ENCODE measurements at regions not wholly inside any gene's neighbourhood (a gene's known extent, or its start where the extent isn't known, plus 50 kb on each side); places are given as distances from the start of the nearest gene placed in this dataset.
"Not testable (repeated sequence)": the region's sequence is repeated elsewhere in the genome, so short reads cannot be mapped to it uniquely, and the experiment has no call there.

GRCh38 chr18:56000041-56000440 lies 412.0 kb upstream of the TCF4 start:
- no peak for DNase-seq

- no peak for DNase-seq
Measured at GRCh38 chr18:55999641-56000040, 411.6 kb upstream of the TCF4 start.

DNA sequence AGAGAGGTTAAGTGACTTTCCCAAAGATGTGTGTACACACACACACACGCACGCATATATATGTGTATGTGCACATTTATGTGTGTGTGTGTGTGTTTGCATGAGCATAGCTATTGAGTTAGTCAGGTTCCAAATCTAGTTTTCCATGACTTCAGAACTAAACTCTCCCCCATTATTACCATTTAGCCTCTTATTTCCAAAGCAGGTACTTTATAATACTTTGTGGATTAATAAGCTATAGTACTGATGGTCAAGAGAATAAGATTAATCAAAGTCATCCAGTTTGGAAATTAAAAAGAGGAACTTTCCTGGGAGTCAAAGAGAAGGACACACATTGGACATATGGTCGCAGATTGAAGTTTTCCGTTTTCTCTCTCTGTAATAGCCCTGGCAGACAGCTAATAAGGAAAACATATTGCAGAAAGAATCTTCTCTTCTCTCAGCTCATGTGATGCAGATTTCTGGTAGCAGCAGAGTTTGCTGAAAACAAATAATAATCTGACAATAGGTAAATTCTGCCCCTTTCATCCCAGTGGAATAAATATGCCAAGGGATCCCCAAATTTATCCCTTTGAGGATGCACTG lies 410.9 kb upstream of the TCF4 start:
- no peak for DNase-seq

DNA sequence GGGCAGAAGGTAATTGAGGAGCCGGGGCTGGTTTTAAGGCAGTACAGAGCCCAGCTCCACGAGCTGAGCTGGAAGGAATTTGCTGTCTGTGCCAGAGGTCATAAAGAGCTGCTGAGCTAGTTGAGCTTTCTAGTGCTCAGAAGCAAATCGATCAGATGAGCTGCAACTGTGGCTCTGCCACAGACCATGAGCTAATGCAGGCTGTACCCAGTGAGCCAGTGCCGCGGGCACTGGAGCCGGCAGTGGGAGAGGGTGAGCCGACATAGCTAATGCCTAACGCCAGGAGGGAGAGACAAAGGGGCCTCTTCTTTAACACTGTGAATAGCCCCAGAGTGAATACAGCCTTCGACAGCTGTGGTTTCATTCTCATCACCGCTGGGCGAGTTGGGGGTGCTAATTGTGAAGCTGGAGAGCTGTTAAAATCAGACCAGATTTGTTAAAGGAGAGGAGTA lies 410.1 kb upstream of the TCF4 start:
- DNase-seq = no peak

DNA sequence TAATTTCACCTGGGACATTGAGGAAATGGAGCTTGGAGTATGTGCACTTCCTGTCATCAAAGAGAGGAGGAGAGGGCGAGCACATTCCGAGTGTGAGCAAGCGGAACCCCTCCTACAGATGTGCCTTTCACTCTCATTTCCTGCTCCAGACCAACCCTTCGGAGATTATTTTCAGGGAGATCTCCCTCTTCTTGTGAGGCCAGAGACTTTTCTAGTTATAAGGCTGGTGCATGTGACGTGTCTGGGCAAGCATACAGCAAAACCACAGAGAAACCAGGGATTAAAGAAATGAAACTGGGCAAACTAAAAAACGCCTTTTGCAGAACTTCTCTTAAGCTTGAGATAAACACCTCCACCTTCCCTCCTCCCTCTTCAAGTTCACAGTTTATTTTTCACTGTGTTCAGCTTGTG lies 409.2 kb upstream of the TCF4 start:
- DNase-seq = peak; percentile 22

DNA sequence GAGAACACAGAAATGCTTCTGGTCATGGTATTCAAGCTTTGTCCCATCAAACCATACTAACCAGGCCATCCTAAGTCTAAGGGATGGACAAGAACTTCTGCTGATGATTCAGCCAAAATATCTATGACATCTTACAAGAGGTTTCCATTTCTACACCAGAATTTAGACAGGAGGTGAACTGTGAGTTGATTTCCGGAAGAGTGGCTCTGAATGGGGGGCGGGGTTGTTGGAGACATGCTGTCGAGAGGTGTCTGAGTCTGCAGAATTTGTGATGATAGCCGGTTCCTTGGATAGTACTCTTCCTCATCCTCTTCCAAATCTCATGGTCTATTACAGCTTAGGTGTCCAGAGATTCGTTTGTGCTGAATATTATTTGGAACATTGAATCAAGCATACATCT lies 408.7 kb upstream of the TCF4 start:
- DNase-seq = no peak

GRCh38 chr18:55990186-55990585 lies 402.2 kb upstream of the TCF4 start:
- DNase-seq = no peak

DNA sequence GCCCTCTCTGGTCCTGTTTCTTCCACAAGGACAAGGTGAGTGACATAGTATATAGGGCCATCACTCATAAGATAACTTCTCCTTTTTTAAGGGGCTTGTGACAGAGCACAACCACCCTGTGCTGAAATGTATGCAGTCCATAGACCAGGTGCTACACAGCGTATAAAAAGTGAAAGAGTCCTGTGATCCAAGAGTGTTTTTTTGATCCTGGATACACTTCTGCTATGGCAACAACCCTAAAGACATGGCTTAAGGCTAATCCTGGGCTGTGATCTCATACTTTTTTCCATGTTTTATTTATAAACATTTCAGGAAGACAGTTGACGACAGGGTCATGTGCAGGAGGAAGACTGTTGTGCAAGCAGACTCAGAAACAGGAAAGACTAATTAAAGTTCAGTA lies 400.5 kb upstream of the TCF4 start:
- DNase-seq = no peak

DNA sequence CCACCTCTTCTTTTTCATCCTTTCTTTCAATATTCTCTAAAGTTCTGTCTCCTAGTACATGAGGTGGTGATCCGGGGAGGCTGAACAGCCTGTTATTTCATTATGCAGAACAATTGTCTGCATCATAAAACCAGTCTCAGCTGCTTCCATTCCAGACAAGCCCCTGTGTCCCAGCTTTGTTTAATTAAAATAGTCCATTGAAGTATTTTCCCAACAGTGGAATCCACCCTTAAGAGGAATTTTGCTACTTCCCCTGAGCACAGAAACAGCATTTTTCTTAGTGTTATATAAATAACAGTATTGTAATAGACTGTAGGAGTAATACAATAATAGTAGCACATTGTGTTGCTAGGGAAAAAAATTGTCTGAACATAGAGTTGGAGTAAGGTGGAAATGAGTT lies 395.4 kb upstream of the TCF4 start:
- DNase-seq = no peak

DNA sequence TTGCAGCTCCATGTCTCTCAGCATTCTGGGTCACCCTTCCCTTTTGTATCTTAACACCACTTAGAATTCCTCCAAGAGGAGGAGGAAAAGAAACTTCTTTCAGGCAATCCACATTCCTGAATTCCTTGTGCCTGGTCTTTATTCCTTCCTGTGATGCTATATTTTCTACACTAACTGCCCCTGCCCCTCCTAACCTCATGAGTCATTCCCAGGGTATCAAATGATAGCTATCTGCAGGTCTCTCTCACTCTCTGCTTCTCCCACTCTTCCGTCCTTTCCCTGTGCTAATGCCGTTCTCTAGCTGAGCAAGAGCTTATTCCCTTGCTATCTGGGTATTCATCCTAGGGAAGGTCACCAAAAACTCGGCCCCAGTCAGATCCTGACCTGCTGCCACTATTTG lies 395.0 kb upstream of the TCF4 start:
- no peak for DNase-seq

DNA sequence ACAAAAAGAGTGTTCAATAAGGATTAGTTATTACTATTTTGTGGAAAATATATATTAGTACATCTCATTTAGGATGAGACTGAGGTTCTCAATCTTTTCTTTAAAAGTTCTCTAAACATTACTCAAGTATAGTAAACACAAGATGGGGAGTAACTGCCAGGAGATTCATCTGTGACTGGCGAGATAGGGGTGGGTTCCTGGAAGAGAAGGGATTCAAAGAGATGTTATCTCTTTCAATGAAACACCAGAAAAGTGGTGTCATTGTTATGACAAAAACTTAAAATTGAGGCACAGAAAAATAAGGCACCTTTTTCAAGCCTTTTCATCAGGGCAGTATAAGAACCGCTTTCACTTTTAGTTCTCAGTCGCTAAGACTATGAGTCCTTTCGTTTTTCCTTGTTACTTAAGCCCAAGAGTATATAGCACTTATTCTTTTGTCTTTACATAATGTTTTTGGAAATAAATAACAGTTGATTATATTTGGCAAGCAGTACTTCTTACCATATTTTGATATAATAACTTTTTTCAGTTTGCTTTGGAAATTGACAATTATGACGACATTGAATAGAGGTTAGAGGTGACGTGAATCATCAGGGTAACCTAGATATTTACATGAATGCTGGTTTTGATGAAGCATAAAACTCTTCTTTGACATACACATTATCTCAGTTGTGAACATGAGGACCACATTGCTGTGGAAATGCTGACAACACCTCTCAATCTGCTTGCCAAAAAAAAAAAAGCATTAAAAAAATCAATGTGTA lies 393.9 kb upstream of the TCF4 start:
- no peak for DNase-seq

DNA sequence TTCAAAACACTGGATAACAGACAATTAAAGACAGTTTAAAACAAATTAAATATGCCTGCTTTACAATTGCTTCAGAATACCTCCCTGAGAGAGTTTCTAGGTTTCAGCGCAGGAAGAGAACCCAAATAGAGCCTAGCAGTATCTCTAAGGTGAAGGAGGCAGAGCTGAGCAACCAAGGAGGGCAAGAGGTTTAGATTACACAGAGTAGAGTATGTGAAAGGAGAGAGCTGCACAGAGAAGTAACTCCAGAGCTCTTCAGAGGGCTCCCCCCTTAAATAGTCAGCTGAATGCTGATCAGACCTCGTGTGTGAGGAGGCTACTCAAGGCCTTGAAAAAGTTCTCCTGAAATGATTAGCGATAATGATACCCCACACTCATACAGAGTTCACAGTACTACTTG lies 386.5 kb upstream of the TCF4 start:
- DNase-seq = no peak

GRCh38 chr18:55968550-55968949 lies 380.6 kb upstream of the TCF4 start:
- no peak for DNase-seq

- no peak for DNase-seq
Measured at GRCh38 chr18:55967019-55967418, 379.0 kb upstream of the TCF4 start.

GRCh38 chr18:55964171-55964570 lies 376.2 kb upstream of the TCF4 start:
- DNase-seq = no peak

GRCh38 chr18:55953326-55953725 lies 365.3 kb upstream of the TCF4 start:
- no peak for DNase-seq

GRCh38 chr18:55951738-55952137 lies 363.7 kb upstream of the TCF4 start:
- DNase-seq = not testable (repeated sequence)

DNA sequence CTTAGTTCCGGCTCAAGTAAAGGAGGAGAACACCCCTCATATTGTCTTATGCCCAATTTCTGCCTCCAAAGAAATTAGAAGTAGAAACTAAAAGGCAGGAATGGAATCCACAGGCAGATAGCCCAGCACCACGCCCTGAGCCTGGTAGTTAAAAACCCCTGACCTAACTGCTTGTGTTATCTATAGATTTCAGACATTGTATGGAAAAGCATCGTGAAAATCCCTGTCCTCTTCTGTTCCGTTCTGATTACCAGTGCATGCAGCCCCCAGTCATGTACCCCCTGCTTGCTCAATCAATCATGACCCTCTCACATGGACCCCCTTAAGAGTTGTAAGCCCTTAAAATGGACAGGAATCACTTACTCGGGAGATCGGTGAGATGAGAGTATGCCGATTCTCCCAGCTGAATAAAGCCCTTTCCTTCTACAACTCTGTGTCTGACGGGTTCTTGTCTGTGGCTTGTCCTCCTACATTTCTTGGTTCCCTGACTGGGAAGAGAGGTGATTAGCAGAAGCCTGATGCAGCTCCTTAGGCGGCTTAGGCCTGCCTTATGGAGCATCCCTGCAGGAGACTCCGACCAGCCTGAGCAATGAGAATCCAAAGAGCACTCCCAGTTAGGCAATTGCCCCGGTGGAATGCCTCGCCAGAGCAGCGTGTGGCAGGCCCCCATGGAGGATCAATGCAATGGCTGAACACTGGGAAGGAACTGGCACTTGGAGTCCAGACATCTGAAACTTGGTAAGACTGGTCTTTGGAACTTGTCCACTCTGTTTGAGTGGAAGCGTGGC lies 362.6 kb upstream of the TCF4 start:
- DNase-seq = no peak

GRCh38 chr18:55934821-55935220 lies 346.8 kb upstream of the TCF4 start:
- no peak for DNase-seq

DNA sequence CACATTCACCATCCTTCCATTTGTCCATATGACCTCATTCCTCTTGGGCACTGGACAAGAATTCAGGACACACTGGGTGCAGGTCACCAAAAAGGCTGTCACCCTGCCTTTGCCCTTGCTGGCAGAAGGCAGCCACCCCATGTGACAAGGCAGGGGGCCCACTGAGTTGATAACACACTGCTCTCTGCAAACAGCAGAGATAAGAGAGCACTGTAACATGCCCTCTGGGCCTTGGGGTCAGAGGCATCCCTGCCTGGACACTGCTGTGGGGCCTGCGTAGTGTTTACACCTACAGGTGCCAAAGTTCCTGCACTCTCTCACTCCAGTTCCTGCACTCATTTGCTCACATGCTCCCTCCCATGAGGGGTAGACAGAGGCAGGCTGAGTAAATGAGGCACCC lies 344.7 kb upstream of the TCF4 start:
- no peak for DNase-seq

GRCh38 chr18:55927831-55928230 lies 339.8 kb upstream of the TCF4 start:
- DNase-seq = no peak

DNA sequence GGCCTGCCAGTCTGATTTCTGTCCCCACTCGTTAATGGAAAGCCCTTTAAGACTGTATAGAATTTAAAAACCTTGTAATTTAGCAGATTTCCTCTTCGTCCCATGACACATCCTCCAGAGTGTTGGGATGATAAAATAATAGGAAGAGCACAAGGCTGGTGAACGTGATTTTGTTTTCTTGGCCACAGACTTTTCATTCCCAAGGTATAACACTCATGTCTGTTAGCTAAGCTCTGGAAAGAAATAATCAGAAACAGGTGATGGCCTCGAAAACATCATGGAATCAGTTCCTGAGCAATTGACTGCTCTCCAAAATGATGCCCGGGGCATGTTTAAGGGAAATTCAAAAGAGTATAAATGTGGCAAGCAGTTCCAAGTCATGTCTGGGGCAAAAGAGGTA lies 337.8 kb upstream of the TCF4 start:
- DNase-seq = no peak

DNA sequence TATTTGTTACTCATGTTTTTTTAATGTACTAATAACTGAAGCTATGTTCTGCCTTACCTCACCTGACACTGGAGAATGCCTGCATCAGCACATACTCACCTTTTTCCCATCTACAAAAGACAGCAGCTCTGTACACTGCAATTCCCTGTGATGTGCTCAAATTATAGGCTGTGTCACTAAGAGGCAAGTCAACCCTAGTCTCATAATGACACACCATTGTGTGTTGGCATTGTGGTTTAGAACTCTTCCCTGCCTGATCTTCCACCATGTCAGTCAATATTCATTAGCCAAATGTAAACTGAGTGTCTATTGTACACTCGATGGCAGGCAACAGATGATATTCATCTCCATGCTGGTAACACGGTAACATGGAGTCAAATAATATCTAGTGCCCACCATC lies 332.1 kb upstream of the TCF4 start:
- DNase-seq = no peak

DNA sequence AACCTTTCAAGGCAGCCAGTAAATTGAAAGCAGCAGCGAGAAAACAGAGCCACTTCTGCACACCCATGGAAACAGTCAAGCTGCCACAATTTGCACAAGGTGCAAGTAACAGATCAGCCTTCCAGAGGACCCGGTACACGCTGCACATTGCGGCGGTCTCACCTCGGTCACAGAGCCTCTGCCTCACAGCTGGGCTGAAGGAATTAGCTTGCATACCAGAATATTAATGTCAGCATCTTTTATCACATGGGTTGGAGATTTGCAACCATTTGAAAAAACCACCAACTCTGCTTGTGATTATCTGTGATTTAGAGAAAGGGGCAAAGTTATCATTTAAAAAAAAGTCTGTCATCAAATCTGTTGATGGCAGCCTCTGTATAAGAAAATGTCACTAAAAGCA lies 330.5 kb upstream of the TCF4 start:
- no peak for DNase-seq

Data from NCI-H510A treated with DMSO at 0.1 percent for 48 hours (cell line).